ENCODE measurements at regions not wholly inside any gene's neighbourhood (a gene's known extent, or its start where the extent isn't known, plus 50 kb on each side); places are given as distances from the start of the nearest gene placed in this dataset.
"Not testable (repeated sequence)": the region's sequence is repeated elsewhere in the genome, so short reads cannot be mapped to it uniquely, and the experiment has no call there.

- DNase-seq: no peak
Measured at GRCh38 chr15:81897057-81897677, 148.7 kb downstream of the MEX3B start.

GRCh38 chr15:81896356-81896755 is 149.5 kb downstream of the MEX3B start:
- DNase-seq: no peak

- DNase-seq: no peak
Measured at GRCh38 chr15:81895723-81896122, 150.1 kb downstream of the MEX3B start.

GRCh38 chr15:81894061-81894460 is 151.8 kb downstream of the MEX3B start:
- no peak for DNase-seq

- no peak for DNase-seq
Measured at GRCh38 chr15:81893182-81893835, 152.5 kb downstream of the MEX3B start.

GRCh38 chr15:81890496-81890895 is 155.3 kb downstream of the MEX3B start:
- DNase-seq: no peak

GRCh38 chr15:81889485-81889881 is 156.3 kb downstream of the MEX3B start:
- no peak for DNase-seq

- DNase-seq: no peak
Measured at GRCh38 chr15:81888748-81889484, 156.9 kb downstream of the MEX3B start.

GRCh38 chr15:81887912-81888311 is 157.9 kb downstream of the MEX3B start:
- DNase-seq: no peak

- not testable (repeated sequence) for DNase-seq
Measured at GRCh38 chr15:81887188-81887587, 158.6 kb downstream of the MEX3B start.

GRCh38 chr15:81886591-81886990 is 159.2 kb downstream of the MEX3B start:
- DNase-seq: no peak

GRCh38 chr15:81886080-81886479 is 159.7 kb downstream of the MEX3B start:
- no peak for DNase-seq

- DNase-seq: no peak
Measured at GRCh38 chr15:81885135-81885534, 160.7 kb downstream of the MEX3B start.

- no peak for DNase-seq
Measured at GRCh38 chr15:81882504-81882903, 163.3 kb downstream of the MEX3B start.

- DNase-seq: no peak
Measured at GRCh38 chr15:81880833-81881232, 165.0 kb downstream of the MEX3B start.

GRCh38 chr15:81880314-81880713 is 165.5 kb downstream of the MEX3B start:
- DNase-seq: no peak

GRCh38 chr15:81875717-81876116 is 170.1 kb downstream of the MEX3B start:
- DNase-seq: not testable (repeated sequence)

GRCh38 chr15:81870746-81871106 is 175.1 kb downstream of the MEX3B start:
- not testable (repeated sequence) for DNase-seq

- DNase-seq: not testable (repeated sequence)
Measured at GRCh38 chr15:81870062-81870745, 175.6 kb downstream of the MEX3B start.

GRCh38 chr15:81869161-81869954 is 176.5 kb downstream of the MEX3B start:
- DNase-seq: no peak

GRCh38 chr15:81865850-81866537 is 179.8 kb downstream of the MEX3B start:
- DNase-seq: no peak

- DNase-seq: no peak
Measured at GRCh38 chr15:81863162-81863561, 182.7 kb downstream of the MEX3B start.

All from Kasumi-1 (cell line).